Inferior parietal cortex (tissue), 1 donor: ENCODE measurements at regions not wholly inside any gene's neighbourhood (a gene's known extent, or its start where the extent isn't known, plus 50 kb on each side); places are given as distances from the start of the nearest gene placed in this dataset.
"Not testable (repeated sequence)": the region's sequence is repeated elsewhere in the genome, so short reads cannot be mapped to it uniquely, and the experiment has no call there.

Source experiments
- DNase-seq: peaks from one replicate; pipeline ENCODE4 v3.0.0-alpha.2; 2016; ENCODE audit errors: extremely low spot score

DNA sequence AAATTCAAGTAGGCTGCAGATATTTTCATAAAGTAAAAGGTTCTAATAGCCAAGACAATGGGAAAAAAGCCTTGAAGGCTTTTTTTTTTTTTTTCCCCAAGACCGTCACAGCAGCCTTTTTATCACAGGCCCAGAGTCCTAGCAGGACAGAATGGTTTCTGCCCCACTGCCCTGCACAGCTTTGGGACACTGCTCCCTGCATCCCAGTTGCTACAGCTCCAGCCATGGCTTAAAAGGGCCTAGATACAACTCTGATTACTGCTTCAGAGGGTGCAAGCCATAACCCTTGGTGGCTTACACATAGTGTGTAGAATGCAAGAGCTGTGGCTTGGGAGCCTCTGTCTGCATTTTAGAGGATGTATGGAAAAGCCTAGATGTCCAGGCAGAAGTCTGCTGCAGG lies 1362.8 kb downstream of the SLITRK5 start:
- DNase-seq, result no peak

DNA sequence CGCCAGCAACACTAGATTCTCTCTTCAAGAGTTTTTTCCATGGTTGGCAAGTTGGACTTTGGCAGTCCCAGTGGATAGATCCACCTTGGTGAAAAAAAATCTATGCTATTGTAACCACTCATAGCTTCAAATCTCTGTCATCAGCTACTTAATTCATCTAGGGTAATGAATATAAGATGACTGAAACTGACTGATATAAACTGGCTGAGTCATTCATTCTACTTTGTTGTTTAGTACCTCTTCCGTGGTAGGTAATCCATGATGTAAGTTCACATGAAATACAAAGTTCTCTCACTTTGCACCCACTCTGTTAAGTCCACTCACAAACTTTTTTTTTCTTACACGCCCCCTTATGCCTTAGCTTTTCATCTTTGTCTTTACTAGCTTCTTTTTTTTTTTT lies 1381.5 kb downstream of the SLITRK5 start:
- no peak for DNase-seq

DNA sequence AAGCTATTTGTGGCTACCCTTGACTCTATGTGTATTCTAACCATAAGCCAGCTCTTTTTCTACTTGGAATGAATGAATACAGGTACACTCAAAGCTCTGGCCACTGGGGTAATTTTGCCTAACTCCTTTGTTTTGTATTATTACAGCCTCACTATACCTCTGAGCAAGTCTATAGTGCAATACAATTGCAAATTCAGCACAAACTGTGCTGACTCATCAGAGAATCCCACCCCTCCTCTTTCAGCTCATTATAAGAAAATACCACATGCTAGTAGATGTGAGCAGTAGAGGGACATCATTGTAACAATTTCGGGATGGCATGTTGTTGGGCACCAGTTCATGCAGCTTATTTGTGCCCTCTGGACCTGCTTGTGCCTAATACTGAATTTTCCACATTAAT lies 1382.2 kb downstream of the SLITRK5 start:
- DNase-seq, result no peak

DNA sequence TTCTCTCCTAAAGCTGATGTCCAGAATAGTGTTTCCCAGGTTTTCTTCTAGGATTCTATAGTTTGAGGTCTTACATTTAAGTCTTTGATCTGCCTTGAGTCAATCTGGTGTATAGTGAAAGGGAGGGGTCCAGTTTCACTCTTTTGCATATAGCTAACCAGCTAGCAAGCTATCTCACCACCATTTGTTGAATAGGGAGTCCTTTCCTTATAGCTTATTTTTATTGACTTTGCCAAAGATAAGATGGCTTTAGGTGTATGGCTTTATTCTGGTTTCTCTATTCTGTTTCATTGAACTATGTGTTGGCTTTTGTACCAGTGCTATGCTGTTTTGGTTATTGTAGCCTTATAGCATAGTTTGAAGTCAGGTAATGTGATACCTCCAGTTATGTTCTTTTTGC lies 1386.1 kb downstream of the SLITRK5 start:
- DNase-seq, result no peak

DNA sequence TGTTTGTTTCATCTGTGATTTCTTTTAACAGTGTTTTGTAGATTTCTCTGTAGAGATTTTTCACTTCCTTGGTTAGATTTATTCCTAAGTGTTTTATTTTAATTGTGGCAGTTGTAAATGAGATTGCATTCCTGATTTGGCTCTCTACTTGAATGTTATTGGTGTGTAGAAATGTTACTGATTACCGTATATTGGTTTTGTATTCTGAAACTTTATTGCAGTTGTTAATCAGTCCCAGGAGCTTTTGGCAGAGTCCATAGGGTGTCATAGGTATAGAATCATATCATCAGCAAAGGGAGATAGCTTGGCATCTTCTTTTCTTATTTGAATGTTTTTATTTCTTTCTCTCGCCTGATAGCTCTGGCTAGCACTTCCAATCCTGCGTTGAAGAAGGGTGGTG lies 1386.7 kb downstream of the SLITRK5 start:
- no peak for DNase-seq

DNA sequence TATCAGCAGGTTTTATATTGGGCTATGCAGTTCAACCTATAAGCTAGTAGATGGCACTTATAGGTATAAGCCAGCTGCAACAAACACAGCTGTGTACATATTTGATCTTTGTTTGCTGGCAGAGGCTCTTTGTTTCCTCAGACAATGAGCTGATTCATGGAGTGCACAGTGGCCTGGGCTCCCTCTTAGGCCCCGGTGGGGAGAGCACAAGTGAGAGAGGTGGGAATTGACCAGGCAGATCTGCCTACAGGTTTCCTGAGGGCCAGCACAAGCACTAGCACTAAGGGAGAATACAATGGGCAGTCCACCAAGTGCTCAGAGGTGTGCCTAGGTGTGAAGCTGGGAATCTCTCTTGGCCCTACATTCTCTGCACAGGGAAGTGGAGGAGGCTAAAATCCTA lies 1390.7 kb downstream of the SLITRK5 start:
- DNase-seq, result no peak

DNA sequence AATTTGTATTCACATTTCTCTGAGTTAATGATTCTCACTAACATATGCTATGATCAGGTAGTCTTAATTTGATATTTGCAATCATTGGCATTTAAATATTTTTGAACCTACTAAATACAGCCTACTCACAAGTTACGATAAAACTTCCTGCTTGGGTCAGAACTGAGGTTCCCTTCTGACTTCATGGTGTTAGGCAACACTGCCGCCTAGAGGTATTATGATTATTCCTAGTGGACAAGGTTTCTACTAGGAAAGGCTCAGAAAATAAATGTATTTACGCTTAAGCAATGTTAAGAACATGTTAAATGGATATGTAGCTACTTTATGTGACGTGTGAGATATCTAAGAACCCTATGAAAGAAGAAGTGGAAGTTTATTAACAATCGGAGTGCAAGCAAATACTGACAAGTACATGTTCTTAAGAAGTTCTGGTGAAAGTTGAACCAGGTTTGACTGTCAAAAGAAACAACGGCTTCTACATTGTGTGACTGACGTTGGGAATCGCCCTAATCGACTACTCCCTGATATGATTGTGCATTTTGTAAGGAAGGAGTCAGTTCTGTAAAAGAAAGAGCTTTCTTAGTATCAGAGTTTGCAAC lies 1395.8 kb downstream of the SLITRK5 start:
- DNase-seq, result peak; percentile 79

DNA sequence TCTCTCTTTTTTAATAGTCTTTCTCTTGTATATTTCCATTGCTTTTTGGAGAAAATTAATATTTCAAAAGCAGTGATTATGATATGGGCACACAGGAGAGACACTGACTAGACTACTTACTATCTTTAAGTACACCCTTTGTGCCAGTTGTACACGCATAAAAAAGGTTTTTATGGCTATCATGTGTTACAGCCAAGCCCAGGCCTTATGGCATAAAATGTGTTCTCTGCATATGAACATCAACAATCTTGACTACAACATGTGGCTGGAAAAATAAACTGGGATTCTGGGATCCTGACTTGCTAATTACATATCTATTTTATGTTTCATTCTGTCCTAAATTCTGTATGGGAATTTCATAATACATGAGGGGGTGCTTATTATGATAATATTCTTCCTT lies 1401.8 kb downstream of the SLITRK5 start:
- no peak for DNase-seq

DNA sequence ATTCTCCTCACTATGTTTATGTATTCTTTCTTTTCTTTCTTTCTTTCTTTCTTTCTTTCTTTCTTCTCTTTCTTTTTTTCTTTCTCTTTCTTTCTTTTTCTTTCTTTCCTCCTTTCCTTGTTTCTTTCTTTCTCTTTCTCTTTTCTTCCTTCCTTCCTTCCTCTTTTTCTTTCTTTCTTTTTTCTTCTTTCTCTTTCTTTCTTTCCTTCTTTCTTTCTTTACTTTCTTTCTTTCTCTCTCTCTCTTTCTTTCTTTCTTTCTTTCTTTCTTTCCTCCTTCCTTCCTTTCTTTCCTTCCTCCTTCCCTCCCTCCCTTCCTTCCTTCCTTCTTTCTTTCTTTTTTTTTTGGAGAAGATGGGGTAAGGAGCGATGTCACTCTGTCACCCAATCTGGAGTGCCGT lies 1405.5 kb downstream of the SLITRK5 start:
- DNase-seq, result no peak

DNA sequence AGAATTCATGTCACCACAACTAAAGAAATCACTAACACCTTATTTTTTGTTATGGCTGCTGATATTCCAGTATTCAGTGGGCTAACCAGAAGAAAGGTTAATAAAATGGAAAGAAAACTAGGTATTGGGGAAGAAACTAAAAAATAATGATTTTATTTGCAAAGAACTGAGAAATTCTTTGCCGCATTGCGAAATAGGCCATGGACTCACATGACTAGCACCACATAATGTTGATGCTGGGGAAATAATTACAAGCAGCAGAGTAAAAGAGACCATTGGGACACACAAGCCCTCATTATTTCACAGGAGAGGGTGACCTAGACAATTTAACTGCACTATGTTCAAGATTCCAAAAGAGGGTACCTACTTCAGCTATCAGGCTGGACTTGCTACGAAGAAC lies 1411.5 kb downstream of the SLITRK5 start:
- no peak for DNase-seq

DNA sequence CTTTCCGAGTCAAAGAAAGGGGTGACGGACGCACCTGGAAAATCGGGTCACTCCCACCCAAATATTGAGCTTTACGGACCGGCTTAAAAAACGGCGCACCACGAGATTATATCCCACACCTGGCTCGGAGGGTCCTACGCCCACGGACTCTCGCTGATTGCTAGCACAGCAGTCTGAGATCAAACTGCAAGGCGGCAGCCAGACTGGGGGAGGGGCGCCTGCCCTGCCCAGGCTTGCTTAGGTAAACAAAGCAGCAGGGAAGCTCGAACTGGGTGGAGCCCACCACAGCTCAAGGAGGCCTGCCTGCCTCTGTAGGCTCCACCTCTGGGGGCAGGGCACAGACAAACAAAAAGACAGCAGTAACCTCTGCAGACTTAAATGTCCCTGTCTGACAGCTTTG lies 1416.9 kb downstream of the SLITRK5 start:
- not testable (repeated sequence) for DNase-seq

DNA sequence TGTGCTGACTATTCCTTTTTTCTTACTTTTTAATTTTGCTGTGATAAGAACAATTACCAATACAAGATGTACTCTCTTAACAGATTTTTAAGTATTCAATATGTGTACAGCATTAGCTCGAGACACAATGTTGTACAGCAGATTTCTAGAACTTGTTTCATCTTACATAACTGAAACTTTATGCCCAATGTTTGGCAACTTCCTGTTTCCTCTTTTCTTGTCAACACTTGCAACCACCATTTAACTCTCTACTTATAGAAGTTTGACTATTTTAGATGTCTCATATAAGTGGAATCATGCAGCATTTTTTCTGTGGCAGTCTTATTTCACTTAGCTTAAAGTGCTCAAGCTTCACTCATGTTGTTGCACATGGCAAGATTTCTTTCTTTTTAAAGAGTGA lies 1426.8 kb downstream of the SLITRK5 start:
- DNase-seq, result no peak

DNA sequence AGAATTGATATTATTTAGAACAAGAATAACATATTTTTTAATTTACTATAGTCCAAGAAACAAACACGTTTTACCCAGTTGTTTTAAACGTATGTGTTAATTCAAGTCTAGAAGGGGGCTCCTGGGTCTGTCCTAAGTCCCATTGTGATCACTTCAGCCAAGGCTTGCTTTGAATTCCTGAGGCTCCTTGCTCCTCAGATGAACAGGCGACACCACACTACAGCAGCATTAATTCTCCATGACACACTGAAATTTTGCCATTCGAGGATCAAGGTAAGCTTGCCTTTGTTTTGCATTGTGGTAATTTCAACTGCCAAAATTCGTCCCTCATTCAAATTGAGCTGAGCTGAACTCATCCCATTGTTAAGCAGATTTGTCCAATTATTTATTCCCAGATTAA lies 1442.6 kb downstream of the SLITRK5 start:
- no peak for DNase-seq

DNA sequence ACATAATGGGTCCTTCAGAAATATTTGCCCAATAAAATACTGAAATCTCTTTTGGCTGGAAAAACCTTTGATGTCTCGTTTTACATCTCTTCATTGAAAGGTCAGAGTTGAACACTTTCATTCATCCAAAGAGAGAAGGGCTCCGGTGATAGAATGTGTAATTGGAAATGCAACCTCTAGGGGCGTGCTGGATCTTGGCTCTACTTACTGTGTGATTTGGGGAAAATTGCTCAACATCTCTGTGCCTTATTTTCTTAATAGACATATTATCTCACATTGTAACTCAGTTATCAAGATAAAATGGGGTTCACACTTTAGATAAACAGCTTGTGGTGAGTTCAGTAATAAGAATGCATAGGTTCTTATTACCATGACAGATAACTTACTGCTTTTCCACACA lies 1444.1 kb downstream of the SLITRK5 start:
- no peak for DNase-seq

DNA sequence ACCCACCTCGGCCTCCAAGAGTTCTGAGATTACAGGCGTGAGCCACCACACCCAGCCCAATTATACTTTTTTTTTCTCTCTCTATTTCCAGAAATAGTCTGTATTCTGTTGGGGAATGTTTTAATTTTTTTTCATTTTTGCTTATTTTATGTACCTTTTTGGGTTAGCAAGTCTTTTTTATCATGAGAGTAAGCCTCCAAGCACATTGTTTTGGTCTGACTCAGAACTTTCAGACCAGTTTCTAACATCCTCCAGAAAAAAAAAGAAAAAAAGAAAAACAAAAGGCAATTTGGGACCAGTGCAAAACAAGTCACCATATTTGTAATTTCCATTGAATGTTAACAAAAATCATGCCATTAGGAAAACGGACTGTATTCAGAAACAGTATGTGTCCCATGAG lies 1465.5 kb downstream of the SLITRK5 start:
- DNase-seq, result no peak

DNA sequence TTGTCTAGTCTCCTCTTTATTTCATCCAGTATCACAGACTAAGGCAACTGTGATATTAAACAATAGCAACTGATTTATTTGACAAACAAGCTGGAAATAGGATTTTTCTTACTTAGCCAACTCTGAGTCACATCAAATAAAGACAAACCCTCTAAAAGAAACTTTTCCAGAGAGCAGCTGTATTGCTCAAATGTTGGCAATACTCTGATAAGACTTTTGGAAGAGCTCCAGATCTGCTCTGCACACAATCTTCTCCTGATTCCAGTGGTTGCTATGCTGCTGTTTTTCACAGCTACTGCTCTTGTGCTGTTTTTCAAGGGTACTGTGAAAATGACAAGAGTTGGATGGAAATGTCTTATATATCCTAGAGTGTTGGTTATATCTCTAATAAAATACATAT lies 1479.2 kb downstream of the SLITRK5 start:
- no peak for DNase-seq

DNA sequence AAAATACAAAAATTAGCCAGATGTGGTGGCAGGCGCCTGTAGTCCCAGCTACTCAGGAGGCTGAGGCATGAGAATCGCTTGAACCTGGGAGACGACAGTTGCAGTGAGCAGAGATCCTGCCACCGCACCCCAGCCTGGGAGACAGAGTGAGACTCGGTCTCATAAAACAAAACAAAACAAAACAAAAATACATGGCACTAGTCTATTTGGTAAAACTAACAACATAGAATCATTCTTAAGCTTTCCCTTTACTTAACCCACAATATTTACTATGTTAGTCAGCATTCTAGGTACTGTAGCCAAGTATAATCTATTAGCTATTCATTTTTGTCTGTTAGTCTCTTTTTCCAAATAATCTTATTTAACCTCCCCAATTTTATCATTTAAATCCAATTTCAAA lies 1482.8 kb downstream of the SLITRK5 start:
- no peak for DNase-seq

DNA sequence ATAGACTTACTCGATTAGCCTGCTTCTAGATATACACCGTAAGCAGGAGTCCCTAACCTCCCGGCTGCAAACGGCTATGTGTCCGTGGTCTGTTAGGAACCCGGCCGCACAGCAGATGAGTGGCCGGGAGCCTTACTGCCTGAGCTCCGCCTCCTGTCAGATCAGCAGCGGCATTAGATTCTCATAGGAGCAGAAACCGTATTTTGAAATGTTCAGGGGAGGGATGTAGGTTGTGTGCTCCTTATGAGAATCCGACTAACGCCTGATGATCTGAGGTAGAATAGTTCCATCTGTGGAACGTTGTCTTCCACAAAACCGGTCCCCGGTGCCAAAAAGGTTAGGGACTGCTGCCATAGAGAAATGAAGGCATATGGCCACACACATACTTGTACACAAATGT lies 1491.9 kb downstream of the SLITRK5 start:
- DNase-seq, result no peak

DNA sequence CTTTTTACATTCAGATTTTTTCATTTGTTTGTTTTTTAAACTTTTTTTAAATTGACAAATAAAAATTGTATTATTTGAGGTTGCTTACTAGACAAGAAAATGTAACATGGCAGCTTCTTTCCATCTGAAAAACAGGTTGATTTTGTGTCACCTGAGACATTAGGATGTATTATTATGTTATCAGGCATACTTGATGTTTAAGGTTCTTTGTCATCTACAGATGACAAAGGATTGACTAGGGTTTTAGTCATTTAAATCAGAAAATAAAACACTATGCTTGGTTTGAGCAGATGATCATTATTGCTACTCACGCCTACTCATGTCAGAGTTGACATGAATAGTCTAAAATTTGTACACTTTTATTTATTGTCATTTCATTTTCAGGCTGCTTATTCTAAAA lies 1494.5 kb downstream of the SLITRK5 start:
- DNase-seq, result no peak

DNA sequence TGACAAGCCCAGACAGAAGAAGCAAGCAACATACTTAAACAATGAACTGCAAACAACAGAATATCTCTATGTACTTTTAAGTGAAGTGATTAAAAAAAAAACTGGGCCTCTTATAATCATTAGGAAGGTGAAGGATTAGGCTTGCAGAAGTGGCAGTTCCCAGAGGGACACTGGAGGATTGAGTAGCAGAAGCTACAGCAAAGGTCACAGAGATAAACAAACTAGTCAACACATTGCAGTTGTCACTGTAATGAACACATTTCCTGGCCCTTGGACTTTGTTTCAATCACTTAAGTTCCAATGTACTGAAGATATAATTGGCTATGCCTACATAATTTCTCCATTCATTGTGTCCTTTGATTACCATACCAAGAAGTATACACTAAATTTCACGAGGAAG lies 1498.8 kb downstream of the SLITRK5 start:
- DNase-seq, result no peak

DNA sequence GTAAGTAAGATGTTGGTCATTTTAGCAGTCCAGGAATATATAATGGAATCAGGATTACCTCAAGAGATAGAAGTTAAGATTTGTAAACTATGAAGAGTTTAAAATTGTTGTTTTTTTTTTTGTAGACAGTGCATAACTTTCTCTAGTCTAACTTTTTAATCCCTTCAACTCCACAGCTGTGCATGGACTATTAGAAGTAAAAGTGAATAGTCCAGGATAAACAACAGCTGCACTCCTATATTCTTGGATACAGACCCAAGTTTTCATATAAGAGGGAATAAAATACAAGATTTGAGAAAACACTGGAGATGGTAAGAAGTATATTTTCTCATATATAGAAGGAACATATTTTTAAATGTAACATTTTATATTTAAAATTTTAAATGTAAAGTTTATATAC lies 1509.9 kb downstream of the SLITRK5 start:
- no peak for DNase-seq

DNA sequence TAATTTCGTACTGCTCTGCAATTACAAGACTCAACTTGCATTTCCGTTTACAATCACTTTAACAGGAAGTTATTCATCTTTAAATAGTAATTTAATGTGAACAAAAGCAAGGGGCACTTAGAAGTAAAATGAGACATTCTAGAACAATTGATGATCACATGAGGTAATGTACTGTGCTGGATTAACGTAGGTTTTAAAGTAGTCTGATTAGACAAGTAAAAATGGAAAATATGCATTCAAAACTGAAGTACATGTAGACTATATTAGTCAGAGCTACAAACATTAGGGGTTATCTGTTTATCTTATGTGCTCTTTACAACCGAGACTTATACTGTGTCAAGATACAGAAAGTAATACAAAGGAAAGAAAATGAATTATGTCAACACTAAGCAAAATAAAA lies 1528.0 kb downstream of the SLITRK5 start:
- DNase-seq, result no peak

DNA sequence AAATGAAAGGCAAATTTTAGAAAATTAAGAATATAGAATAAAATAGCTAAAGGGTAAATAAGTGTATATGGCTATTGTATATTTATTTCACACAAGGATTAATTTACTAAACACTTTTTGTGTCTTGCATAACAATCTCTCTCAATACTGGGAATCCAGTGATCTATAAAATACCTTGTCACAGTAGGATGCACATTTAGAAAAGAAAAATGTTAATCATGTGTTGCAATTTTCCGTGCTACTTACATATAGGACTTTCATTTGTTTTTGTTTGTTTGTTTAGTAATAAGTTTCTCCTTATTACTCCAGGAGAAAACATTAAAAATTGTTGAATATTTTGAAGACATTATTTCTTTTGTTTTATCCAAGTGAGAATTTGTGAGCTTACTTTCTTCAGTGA lies 1533.3 kb downstream of the SLITRK5 start:
- DNase-seq, result no peak

DNA sequence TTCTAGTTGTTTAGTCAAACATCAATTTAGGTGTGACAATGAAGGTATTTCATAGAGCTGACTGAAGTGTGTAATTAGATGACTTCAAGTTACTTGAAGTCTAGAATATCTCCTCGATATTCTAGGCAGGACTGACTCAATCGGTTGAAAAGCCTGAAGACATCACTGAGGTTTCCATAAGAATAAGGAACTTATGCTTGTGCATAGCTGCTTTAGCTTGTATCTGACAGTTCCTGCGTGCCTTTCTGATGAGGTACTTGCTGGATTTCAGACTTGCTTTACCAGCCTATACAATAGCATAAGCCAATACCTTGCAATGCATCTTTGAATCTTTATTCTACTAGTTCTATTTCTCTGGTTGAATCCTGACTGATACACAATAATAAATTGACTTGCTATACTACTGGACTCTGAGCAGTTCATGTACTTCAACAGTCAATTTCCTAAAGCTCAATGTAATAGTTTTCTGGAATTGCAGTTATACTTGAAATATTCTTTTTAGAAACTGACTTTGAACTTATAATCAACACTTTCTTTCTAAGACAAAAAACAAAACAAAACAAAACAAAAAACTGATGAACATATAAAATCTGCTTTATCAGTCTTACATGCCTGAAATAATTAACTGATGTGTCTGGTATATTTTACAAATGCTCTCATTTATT lies 1534.8 kb downstream of the SLITRK5 start:
- no peak for DNase-seq
